PC-9 (cell line): ENCODE measurements at regions not wholly inside any gene's neighbourhood (a gene's known extent, or its start where the extent isn't known, plus 50 kb on each side); places are given as distances from the start of the nearest gene placed in this dataset.
"Not testable (repeated sequence)": the region's sequence is repeated elsewhere in the genome, so short reads cannot be mapped to it uniquely, and the experiment has no call there.

Experiments
- BruUV-seq: library from RNA; stranded (reverse); fragments of 400-500 nt; replicated peaks from 2 replicates; lab custom pipeline; 2021; lab: Mats Ljungman, UMichigan
- CTCF ChIA-PET: fragments of 300-600 bp; sonication (Branson Sonifier 250); formaldehyde crosslinking; loops from one replicate; lab custom pipeline; 2022; ENCODE audit warnings: antibody characterized with exemption; lab: Charles Lee
- POLR2A ChIA-PET: fragments of 300-600 bp; sonication (Branson Sonifier 250); formaldehyde crosslinking; loops from one replicate; lab custom pipeline; 2022; ENCODE audit warnings: antibody characterized with exemption; ENCODE audit not compliant: unreplicated experiment; lab: Charles Lee
- DNase-seq, 2 experiments: peaks; one replicate each; pipeline versions ENCODE4 v3.0.0 to v3.0.0-alpha.2; 2015 to 2022; ENCODE audit warnings: mixed read lengths in 1 of 2
- H2AFZ ChIP-seq: fragments of 200-600 bp; sonication (generic); 2 replicates; pipeline ENCODE4 v1.8.1; 2017; ENCODE audit warnings: antibody characterized with exemption
- H3F3A ChIP-seq: fragments of 200-600 bp; sonication (generic); 2 replicates; pipeline ENCODE4 v1.8.1; 2017; ENCODE audit warnings: antibody characterized with exemption, mild to moderate bottlenecking, low read depth; ENCODE audit not compliant: insufficient read depth
- H3K27ac ChIP-seq: fragments of 200-600 bp; sonication (generic); 2 replicates; pipeline ENCODE4 v1.6.1; 2016; ENCODE audit warnings: mixed run types
- H3K27me3 ChIP-seq: fragments of 200-600 bp; sonication (generic); 2 replicates; pipeline ENCODE4 v1.6.1; 2016; ENCODE audit warnings: low read depth, mixed run types; ENCODE audit not compliant: insufficient read depth
- H3K36me3 ChIP-seq: fragments of 200-600 bp; sonication (generic); 2 replicates; pipeline ENCODE4 v1.6.1; 2016; ENCODE audit warnings: low read depth, mixed run types
- H3K4me1 ChIP-seq: fragments of 200-600 bp; sonication (generic); replicated peaks from 2 replicates; pipeline ENCODE4 v1.6.1; 2016; ENCODE audit warnings: mixed run types; ENCODE audit not compliant: insufficient read depth
- H3K4me2 ChIP-seq: fragments of 200-600 bp; sonication (generic); 2 replicates; pipeline ENCODE4 v1.6.1; 2017; ENCODE audit warnings: mixed run types
- H3K4me3 ChIP-seq: fragments of 200-600 bp; sonication (generic); 2 replicates; pipeline ENCODE4 v1.6.1; 2016; ENCODE audit warnings: mixed run types
- H3K79me2 ChIP-seq: fragments of 200-600 bp; sonication (generic); 2 replicates; pipeline ENCODE4 v1.6.1; 2017; ENCODE audit warnings: low read depth, mixed run types
- H3K9me2 ChIP-seq: fragments of 200-600 bp; sonication (generic); 2 replicates; pipeline ENCODE4 v1.8.1; 2017; ENCODE audit warnings: mild to moderate bottlenecking; ENCODE audit not compliant: insufficient read depth
- H3K9me3 ChIP-seq: fragments of 200-600 bp; sonication (generic); 2 replicates; pipeline ENCODE4 v1.8.1; 2016; ENCODE audit warnings: low read depth; ENCODE audit not compliant: insufficient read depth
- H4K20me1 ChIP-seq: fragments of 200-600 bp; sonication (generic); 2 replicates; pipeline ENCODE4 v1.8.1; 2017; ENCODE audit not compliant: insufficient read depth
- EZH2 ChIP-seq: fragments of 200-600 bp; sonication (generic); IDR thresholded peaks from 2 replicates; pipeline ENCODE4 v1.8.0; 2017; ENCODE audit warnings: antibody characterized with exemption, low read depth
- intact Hi-C: fragments of 100-400 bp; cut with micrococcal nuclease; formaldehyde crosslinking; loops from one replicate; pipeline ENCODE4 v1.10.0; 2022; ENCODE audit not compliant: unreplicated experiment
- TF ChIP-seq, protein P1 (sequence below): fragments of 200-600 bp; sonication (generic); conservative IDR thresholded peaks from 2 replicates; pipeline ENCODE4 v1.6.1; 2017; ENCODE audit warnings: mixed run types, antibody characterized with exemption, mild to moderate bottlenecking, moderate library complexity

DNA sequence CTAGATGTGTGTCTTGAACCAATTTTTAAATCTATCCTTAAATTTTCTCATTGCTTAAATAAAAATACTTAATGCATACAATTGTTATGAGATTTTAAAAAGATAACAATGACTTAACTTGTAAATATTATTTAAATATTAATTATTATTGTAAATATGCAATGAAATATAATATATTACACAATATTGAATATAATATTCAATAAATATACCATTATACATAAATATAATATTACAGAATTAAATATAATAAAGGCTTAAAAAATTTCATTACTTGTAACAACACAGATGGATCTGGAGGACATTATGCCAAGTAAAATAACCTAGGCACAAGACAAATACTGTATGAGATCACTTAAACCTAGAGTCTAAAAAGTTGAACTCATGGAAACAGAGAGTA, 1532.3 kb downstream of the PCDH9 start:
- TF ChIP-seq, protein P1, sequence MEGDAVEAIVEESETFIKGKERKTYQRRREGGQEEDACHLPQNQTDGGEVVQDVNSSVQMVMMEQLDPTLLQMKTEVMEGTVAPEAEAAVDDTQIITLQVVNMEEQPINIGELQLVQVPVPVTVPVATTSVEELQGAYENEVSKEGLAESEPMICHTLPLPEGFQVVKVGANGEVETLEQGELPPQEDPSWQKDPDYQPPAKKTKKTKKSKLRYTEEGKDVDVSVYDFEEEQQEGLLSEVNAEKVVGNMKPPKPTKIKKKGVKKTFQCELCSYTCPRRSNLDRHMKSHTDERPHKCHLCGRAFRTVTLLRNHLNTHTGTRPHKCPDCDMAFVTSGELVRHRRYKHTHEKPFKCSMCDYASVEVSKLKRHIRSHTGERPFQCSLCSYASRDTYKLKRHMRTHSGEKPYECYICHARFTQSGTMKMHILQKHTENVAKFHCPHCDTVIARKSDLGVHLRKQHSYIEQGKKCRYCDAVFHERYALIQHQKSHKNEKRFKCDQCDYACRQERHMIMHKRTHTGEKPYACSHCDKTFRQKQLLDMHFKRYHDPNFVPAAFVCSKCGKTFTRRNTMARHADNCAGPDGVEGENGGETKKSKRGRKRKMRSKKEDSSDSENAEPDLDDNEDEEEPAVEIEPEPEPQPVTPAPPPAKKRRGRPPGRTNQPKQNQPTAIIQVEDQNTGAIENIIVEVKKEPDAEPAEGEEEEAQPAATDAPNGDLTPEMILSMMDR: no peak
- no peak for TF ChIP-seq EZH2
- ChIA-PET CTCF (no interaction called here), POLR2A (no interaction called here)
- no TSS peak for BruUV-seq
- no peak for DNase-seq
- Histone ChIP-seq H3K4me2 (no peak overlapping the region), H3K27me3 (no peaks in the 10 kb centered on the region), H4K20me1 (no peaks in the 10 kb centered on the region), H3K36me3 (no peaks in the 10 kb centered on the region), H2AFZ (no peak overlapping the region), H3K9me3 (no peaks in the 10 kb centered on the region), H3K27ac (no peak overlapping the region), H3F3A (no peaks in the 10 kb centered on the region), H3K4me1 (no peaks in the 10 kb centered on the region), H3K9me2 (no peaks in the 10 kb centered on the region), H3K79me2 (no peaks in the 10 kb centered on the region), H3K4me3 (no peak overlapping the region)
- intact Hi-C loops: no loop called here

DNA sequence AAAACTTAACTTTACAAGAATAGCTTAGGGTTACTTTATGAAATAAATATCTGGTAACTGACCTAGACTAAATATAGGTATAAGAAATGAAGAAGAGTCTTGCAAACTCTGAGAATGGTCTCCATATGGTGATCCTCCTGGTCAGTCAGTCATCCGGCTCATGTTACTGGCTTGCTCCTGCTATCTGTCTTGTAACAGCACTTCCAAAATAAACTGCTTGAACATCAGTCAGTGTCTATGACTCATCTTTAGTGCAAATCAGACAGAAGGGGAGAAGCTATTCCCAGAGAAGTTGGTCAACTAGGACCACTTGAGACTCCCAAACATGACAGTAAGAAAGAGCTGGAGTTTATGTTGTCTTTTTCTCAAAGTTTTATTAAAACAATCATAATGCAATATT, 1550.9 kb downstream of the PCDH9 start:
- BruUV-seq: no TSS peak
- no peak overlapping the region for H2AFZ ChIP-seq
- no peaks in the 10 kb centered on the region for H3K36me3 ChIP-seq
- no peak overlapping the region for H3K4me2 ChIP-seq
- H3K9me2 ChIP-seq: peaks cover 6% of the 10 kb centered on the region; the same call in 1 of the 2 replicates
- H3K9me3 ChIP-seq: no peaks in the 10 kb centered on the region
- no peaks in the 10 kb centered on the region for H3K27me3 ChIP-seq
- intact Hi-C loops: no loop called here
- H3K4me3 ChIP-seq: no peak overlapping the region
- no peaks in the 10 kb centered on the region for H3F3A ChIP-seq
- no peak for DNase-seq
- no peaks in the 10 kb centered on the region for H4K20me1 ChIP-seq
- no peaks in the 10 kb centered on the region for H3K79me2 ChIP-seq
- ChIA-PET POLR2A (no interaction called here), CTCF (no interaction called here)
- H3K4me1 ChIP-seq: no peaks in the 10 kb centered on the region
- TF ChIP-seq, protein P1: no peak
- TF ChIP-seq EZH2: no peak
- no peak overlapping the region for H3K27ac ChIP-seq

DNA sequence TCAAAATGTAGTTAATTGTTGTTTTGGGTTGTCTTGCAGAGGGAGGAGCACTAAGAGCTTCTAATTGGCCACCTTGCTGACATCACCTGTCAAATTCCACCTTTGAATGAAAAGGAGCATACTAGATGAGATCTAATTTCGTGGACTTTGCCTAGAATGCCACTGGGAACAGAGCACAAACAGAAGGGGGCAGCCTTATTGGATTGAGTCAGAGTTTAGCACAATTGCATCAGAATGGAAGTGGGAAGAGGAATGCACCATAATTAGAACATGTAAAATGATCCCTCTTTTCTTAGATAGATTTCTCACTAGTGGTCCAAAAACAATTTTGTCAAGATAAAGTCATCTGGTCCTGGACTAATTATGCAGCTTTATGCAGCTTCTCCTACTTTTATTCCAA, 1552.2 kb downstream of the PCDH9 start:
- TF ChIP-seq EZH2: no peak
- TF ChIP-seq, protein P1: no peak
- no peak for DNase-seq
- ChIA-PET CTCF (no interaction called here), POLR2A (no interaction called here)
- no peaks in the 10 kb centered on the region for H3F3A ChIP-seq
- H3K4me1 ChIP-seq: no peaks in the 10 kb centered on the region
- no peaks in the 10 kb centered on the region for H3K9me3 ChIP-seq
- H3K27me3 ChIP-seq: no peaks in the 10 kb centered on the region
- no peak overlapping the region for H3K27ac ChIP-seq
- H3K9me2 ChIP-seq: peaks cover 6% of the 10 kb centered on the region; the same call in 1 of the 2 replicates
- H2AFZ ChIP-seq: peak overlapping the region; percentile 28; the same call in 1 of the 2 replicates
- no TSS peak for BruUV-seq
- no peaks in the 10 kb centered on the region for H3K36me3 ChIP-seq
- no peaks in the 10 kb centered on the region for H3K79me2 ChIP-seq
- intact Hi-C loops: no loop called here
- H3K4me2 ChIP-seq: no peak overlapping the region
- H4K20me1 ChIP-seq: no peaks in the 10 kb centered on the region
- no peak overlapping the region for H3K4me3 ChIP-seq

DNA sequence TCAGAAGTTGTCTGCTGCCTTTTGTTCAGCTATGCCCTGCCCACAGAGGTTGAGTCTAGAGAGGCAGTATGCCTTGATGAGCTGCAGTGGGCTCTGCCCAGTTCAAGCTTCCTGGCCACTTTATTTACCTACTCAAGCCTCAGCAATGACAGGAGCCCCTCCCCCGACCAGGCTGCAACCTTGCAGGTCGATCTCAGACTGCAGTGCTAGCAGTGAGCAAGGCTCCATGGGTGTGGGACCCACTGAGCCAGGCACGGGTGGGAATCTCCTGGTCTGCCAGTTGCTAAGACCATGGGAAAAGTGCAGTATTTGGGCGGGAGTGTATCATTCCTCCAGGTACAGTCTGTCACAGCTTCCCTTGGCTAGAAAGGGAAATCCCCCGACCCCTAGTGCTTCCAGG, 1554.8 kb downstream of the PCDH9 start:
- H3K36me3 ChIP-seq, POLR2A ChIA-PET, H3K4me2 ChIP-seq, intact Hi-C loops, DNase-seq, H3K79me2 ChIP-seq, H4K20me1 ChIP-seq, H3K4me1 ChIP-seq, H3K27me3 ChIP-seq, CTCF ChIA-PET, H3K4me3 ChIP-seq, H2AFZ ChIP-seq, H3K27ac ChIP-seq, H3K9me3 ChIP-seq, H3F3A ChIP-seq, BruUV-seq, H3K9me2 ChIP-seq: not testable (repeated sequence)
